ENCODE measurements at regions not wholly inside any gene's neighbourhood (a gene's known extent, or its start where the extent isn't known, plus 50 kb on each side); places are given as distances from the start of the nearest gene placed in this dataset.

GRCh38 chr1:239537795-239538194 lies 151.4 kb downstream of the CHRM3 start:
- no peak overlapping the region for H3K4me3 Mint-ChIP-seq

DNA sequence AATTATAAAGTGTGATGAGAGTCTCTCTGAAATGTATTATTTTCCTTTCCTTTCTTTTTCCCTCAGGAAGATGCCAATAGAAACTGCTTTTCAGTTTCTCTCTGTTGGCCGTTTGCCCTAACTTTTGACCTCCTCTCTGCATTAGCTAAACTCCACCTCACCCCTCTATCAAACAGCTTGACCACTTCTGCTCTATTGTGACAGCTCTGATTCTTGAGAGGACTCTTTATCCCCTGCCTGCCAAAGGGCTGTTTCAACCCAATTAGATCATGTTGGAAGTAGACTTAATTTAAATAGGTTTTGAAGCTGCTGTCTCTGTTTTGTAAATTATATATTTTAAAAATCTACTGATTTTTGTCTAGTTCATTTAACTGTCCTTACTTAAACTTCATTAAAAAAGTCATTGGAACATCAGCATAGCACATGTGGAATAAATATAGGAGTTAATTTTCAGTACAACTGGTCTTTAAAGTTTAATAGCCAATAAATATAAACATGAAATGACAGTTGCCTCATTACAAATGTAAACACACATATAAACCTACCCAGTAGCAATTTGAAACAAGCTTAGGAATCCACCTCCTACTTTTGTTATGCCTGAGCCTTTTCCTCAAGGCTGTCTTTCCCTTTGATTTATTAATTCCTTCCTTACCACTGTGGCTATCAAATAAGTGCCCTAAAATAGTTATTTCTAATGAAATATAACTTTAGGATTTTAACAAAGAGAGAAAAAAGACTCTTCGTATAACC lies 152.0 kb downstream of the CHRM3 start:
- Mint-ChIP-seq H3K36me3 (ENCODE audit: low read depth) (no peaks in the 10 kb centered on the region), H3K4me1 (peaks cover 24% of the 10 kb centered on the region), H3K27me3 (ENCODE audit: low read depth) (no peaks in the 10 kb centered on the region), H3K27ac (ENCODE audit: unreplicated experiment) (no peak overlapping the region), H3K9me3 (peaks cover 3% of the 10 kb centered on the region), H3K4me3 (no peak overlapping the region)
- DNase-seq (ENCODE audit: low read depth, low spot score), result no peak
- TF ChIP-seq, protein P1, sequence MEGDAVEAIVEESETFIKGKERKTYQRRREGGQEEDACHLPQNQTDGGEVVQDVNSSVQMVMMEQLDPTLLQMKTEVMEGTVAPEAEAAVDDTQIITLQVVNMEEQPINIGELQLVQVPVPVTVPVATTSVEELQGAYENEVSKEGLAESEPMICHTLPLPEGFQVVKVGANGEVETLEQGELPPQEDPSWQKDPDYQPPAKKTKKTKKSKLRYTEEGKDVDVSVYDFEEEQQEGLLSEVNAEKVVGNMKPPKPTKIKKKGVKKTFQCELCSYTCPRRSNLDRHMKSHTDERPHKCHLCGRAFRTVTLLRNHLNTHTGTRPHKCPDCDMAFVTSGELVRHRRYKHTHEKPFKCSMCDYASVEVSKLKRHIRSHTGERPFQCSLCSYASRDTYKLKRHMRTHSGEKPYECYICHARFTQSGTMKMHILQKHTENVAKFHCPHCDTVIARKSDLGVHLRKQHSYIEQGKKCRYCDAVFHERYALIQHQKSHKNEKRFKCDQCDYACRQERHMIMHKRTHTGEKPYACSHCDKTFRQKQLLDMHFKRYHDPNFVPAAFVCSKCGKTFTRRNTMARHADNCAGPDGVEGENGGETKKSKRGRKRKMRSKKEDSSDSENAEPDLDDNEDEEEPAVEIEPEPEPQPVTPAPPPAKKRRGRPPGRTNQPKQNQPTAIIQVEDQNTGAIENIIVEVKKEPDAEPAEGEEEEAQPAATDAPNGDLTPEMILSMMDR (conservative IDR thresholded peaks at IDR 0.05), result no peak

More at GRCh38 chr1:239537795-239538194, 151.4 kb downstream of the CHRM3 start:
- DNase-seq (ENCODE audit: low read depth, low spot score), result no peak
- Mint-ChIP-seq H3K27ac (ENCODE audit: unreplicated experiment) (no peak overlapping the region), H3K9me3 (peaks cover 3% of the 10 kb centered on the region), H3K36me3 (ENCODE audit: low read depth) (no peaks in the 10 kb centered on the region), H3K4me1 (peaks cover 24% of the 10 kb centered on the region), H3K27me3 (ENCODE audit: low read depth) (no peaks in the 10 kb centered on the region)
- TF ChIP-seq, protein P1 (conservative IDR thresholded peaks at IDR 0.05), result no peak

GRCh38 chr1:239539051-239539450 lies 152.7 kb downstream of the CHRM3 start:
- H3K36me3 Mint-ChIP-seq (ENCODE audit: low read depth), result no peaks in the 10 kb centered on the region
- no peaks in the 10 kb centered on the region for H3K27me3 Mint-ChIP-seq (ENCODE audit: low read depth)
- H3K4me1 Mint-ChIP-seq, result peaks cover 24% of the 10 kb centered on the region
- H3K27ac Mint-ChIP-seq (ENCODE audit: unreplicated experiment), result no peak overlapping the region
- peaks cover 3% of the 10 kb centered on the region for H3K9me3 Mint-ChIP-seq
- TF ChIP-seq, protein P1 (conservative IDR thresholded peaks at IDR 0.05), result no peak
- no peak overlapping the region for H3K4me3 Mint-ChIP-seq
- no peak for DNase-seq (ENCODE audit: low read depth, low spot score)

GRCh38 chr1:239539812-239540211 lies 153.4 kb downstream of the CHRM3 start:
- H3K27ac Mint-ChIP-seq (ENCODE audit: unreplicated experiment), result no peak overlapping the region
- H3K4me3 Mint-ChIP-seq, result no peak overlapping the region
- H3K9me3 Mint-ChIP-seq, result peaks cover 3% of the 10 kb centered on the region
- H3K27me3 Mint-ChIP-seq (ENCODE audit: low read depth), result no peaks in the 10 kb centered on the region
- TF ChIP-seq, protein P1 (conservative IDR thresholded peaks at IDR 0.05), result no peak
- peaks cover 24% of the 10 kb centered on the region for H3K4me1 Mint-ChIP-seq
- H3K36me3 Mint-ChIP-seq (ENCODE audit: low read depth), result no peaks in the 10 kb centered on the region
- DNase-seq (ENCODE audit: low read depth, low spot score), result no peak

DNA sequence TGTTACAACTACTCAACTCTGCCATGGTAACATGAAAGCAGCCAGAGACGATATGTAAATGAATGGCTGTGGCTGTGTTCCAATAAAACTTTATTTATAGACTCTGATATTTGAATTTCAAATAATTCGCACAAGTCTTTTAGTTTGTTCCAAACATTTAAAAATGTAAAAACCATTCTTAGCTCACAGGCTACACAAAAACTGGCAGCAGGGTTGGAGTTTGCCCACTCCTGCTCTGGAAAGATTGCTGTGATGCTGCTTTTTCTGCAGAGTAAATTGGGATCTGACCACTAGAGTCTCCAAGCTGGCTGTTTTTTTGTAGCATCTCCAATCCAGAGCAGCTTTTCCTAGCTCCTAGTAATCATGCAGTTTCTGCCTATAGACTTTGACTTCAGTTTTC lies 157.5 kb downstream of the CHRM3 start:
- DNase-seq (ENCODE audit: low read depth, low spot score), result no peak
- no peak overlapping the region for H3K4me3 Mint-ChIP-seq
- H3K9me3 Mint-ChIP-seq, result no peaks in the 10 kb centered on the region
- peaks cover 3% of the 10 kb centered on the region for H3K36me3 Mint-ChIP-seq (ENCODE audit: low read depth)
- H3K27ac Mint-ChIP-seq (ENCODE audit: unreplicated experiment), result no peak overlapping the region
- H3K4me1 Mint-ChIP-seq, result peaks cover 6% of the 10 kb centered on the region
- no peaks in the 10 kb centered on the region for H3K27me3 Mint-ChIP-seq (ENCODE audit: low read depth)
- TF ChIP-seq, protein P1 (conservative IDR thresholded peaks at IDR 0.05), result no peak
